H1 (cell line): ENCODE measurements at regions not wholly inside any gene's neighbourhood (a gene's known extent, or its start where the extent isn't known, plus 50 kb on each side); places are given as distances from the start of the nearest gene placed in this dataset.

Experiments
- CTCF ChIA-PET: fragments of 300-600 bp; sonication (Branson Sonifier 250); formaldehyde crosslinking; loops from one replicate; lab custom pipeline; 2021; ENCODE audit not compliant: partially characterized antibody; lab: Charles Lee
- POLR2A ChIA-PET: fragments of 300-600 bp; sonication (Branson Sonifier 250); formaldehyde crosslinking; loops from one replicate; lab custom pipeline; 2021; ENCODE audit warnings: inconsistent platforms; ENCODE audit not compliant: partially characterized antibody; lab: Charles Lee
- DNase-seq, 2 experiments: peaks; one replicate each; pipeline versions ENCODE4 v3.0.0 to v3.0.0-alpha.2; 2010 to 2022; ENCODE audit warnings: low spot score in 2 of 2, low read depth in 1 of 2, mixed read lengths in 1 of 2
- FAIRE-seq: peaks from 2 replicates; lab custom pipeline; 2011; peaks lifted over from hg19 to GRCh38; lab: Jason Lieb, UNC
- H2AFZ ChIP-seq: 2 replicates; pipeline ENCODE4 v1.8.1; 2012; ENCODE audit warnings: low read length, inconsistent platforms
- H2AK5ac ChIP-seq: 2 replicates; pipeline ENCODE4 v1.6.1; 2013; ENCODE audit warnings: low read depth, low read length
- H2BK120ac ChIP-seq: replicated peaks from 2 replicates; pipeline ENCODE3; 2013; ENCODE audit warnings: low read depth, low read length, inconsistent platforms
- H2BK12ac ChIP-seq: 2 replicates; pipeline ENCODE4 v1.6.1; 2013; ENCODE audit warnings: low read depth, low read length
- H2BK15ac ChIP-seq: 2 replicates; pipeline ENCODE4 v1.6.1; 2013; ENCODE audit warnings: low read length
- H2BK20ac ChIP-seq: 2 replicates; pipeline ENCODE4 v1.6.1; 2013; ENCODE audit warnings: low read length
- H2BK5ac ChIP-seq: 2 replicates; pipeline ENCODE4 v1.6.1; 2013; ENCODE audit warnings: low read depth, low read length
- H3K14ac ChIP-seq: 2 replicates; pipeline ENCODE4 v1.6.1; 2013; ENCODE audit warnings: inconsistent platforms; ENCODE audit not compliant: insufficient read length
- H3K18ac ChIP-seq: 2 replicates; pipeline ENCODE4 v1.6.1; 2013; ENCODE audit warnings: low read length; ENCODE audit errors: extremely low read depth
- H3K23ac ChIP-seq: 2 replicates; pipeline ENCODE4 v1.6.1; 2013; ENCODE audit warnings: inconsistent platforms; ENCODE audit not compliant: insufficient read length
- H3K23me2 ChIP-seq: 2 replicates; pipeline ENCODE4 v1.6.1; 2013; ENCODE audit warnings: low read depth, low read length
- H3K27ac ChIP-seq: 2 replicates; pipeline ENCODE4 v1.6.1; 2011; ENCODE audit warnings: low read depth, low read length, inconsistent platforms
- H3K27me3 ChIP-seq, 4 experiments: replicated peaks in 1 of 4; 1 replicate in 1 of 4; 2 replicates in 3 of 4; pipeline versions ENCODE4 v1.6.1 to v1.8.1; 2011 to 2013; ENCODE audit warnings: low read length in 3 of 4, mild to moderate bottlenecking in 3 of 4, inconsistent platforms in 2 of 4, mixed read lengths in 2 of 4, moderate library complexity in 1 of 4; ENCODE audit not compliant: control insufficient read depth in 3 of 4, insufficient read depth in 3 of 4; ENCODE audit errors: extremely low read depth in 1 of 4
- H3K36me3 ChIP-seq, 4 experiments: 2 replicates each; pipeline versions ENCODE4 v1.6.1 to v1.8.1; 2011 to 2013; ENCODE audit warnings: mild to moderate bottlenecking in 4 of 4, low read length in 3 of 4, moderate library complexity in 2 of 4, control low read depth in 1 of 4, inconsistent platforms in 1 of 4; ENCODE audit not compliant: insufficient read depth in 4 of 4, control insufficient read depth in 2 of 4
- H3K4ac ChIP-seq: replicated peaks from 2 replicates; pipeline ENCODE3; 2013; ENCODE audit warnings: low read length, low read depth, mixed read lengths, inconsistent platforms; ENCODE audit not compliant: insufficient read length
- H3K4me1 ChIP-seq, 4 experiments: replicated peaks in 1 of 4; 1 replicate in 1 of 4; 2 replicates in 3 of 4; pipeline versions ENCODE4 v1.6.1 to v1.8.1; 2011 to 2013; ENCODE audit warnings: low read length in 3 of 4, inconsistent platforms in 2 of 4, mixed read lengths in 1 of 4; ENCODE audit not compliant: insufficient read depth in 4 of 4, control insufficient read depth in 3 of 4
- H3K4me2 ChIP-seq, 2 experiments: 2 replicates each; pipeline versions ENCODE4 v1.6.1 to v1.8.1; 2011 to 2013; ENCODE audit warnings: low read depth in 2 of 2, low read length in 2 of 2, control low read depth in 1 of 2, inconsistent platforms in 1 of 2, mild to moderate bottlenecking in 1 of 2; ENCODE audit not compliant: insufficient read depth in 1 of 2
- H3K4me3 ChIP-seq, 4 experiments: fragments of 200-600, 300-600 bp in 1 of 4; sonication (generic), shearing (Covaris generic), sonication (Bioruptor Twin) in 1 of 4; 2 replicates each; pipeline versions ENCODE4 v1.5.1 to v1.8.1; 2011 to 2016; ENCODE audit warnings: low read length in 4 of 4, low read depth in 3 of 4, control low read depth in 2 of 4, inconsistent platforms in 2 of 4, mild to moderate bottlenecking in 2 of 4, mixed read lengths in 1 of 4, moderate library complexity in 1 of 4; ENCODE audit not compliant: insufficient read depth in 2 of 4; ENCODE audit errors: extremely low read depth in 1 of 4
- H3K56ac ChIP-seq: replicated peaks from 2 replicates; pipeline ENCODE3; 2013; ENCODE audit warnings: low read depth, mild to moderate bottlenecking, mixed read lengths, low read length, inconsistent platforms; ENCODE audit not compliant: insufficient read length
- H3K79me1 ChIP-seq: 2 replicates; pipeline ENCODE4 v1.6.1; 2013; ENCODE audit warnings: low read depth, low read length, control low read depth
- H3K79me2 ChIP-seq, 2 experiments: 2 replicates each; pipeline versions ENCODE4 v1.6.1 to v1.8.1; 2012 to 2013; ENCODE audit warnings: low read length in 2 of 2, mild to moderate bottlenecking in 2 of 2, inconsistent platforms in 1 of 2; ENCODE audit not compliant: insufficient read depth in 2 of 2, control insufficient read depth in 1 of 2
- H3K9ac ChIP-seq, 4 experiments: replicated peaks in 1 of 4; 1 replicate in 1 of 4; 2 replicates in 3 of 4; pipeline versions ENCODE4 v1.6.1 to v1.8.1; 2011 to 2013; ENCODE audit warnings: low read depth in 3 of 4, low read length in 3 of 4, control low read depth in 2 of 4, mild to moderate bottlenecking in 2 of 4, moderate library complexity in 2 of 4, inconsistent platforms in 1 of 4; ENCODE audit errors: extremely low read depth in 1 of 4
- H3K9me3 ChIP-seq, 2 experiments: 2 replicates each; pipeline versions ENCODE4 v1.6.1 to v1.8.1; 2012 to 2013; ENCODE audit warnings: mild to moderate bottlenecking in 2 of 2, moderate library complexity in 2 of 2, control low read depth in 1 of 2, inconsistent platforms in 1 of 2, low read depth in 1 of 2, low read length in 1 of 2, mixed read lengths in 1 of 2; ENCODE audit not compliant: insufficient read depth in 2 of 2
- H4K20me1 ChIP-seq, 2 experiments: replicated peaks in 1 of 2; 2 replicates each; pipeline versions ENCODE3 to v1.8.1; 2011 to 2013; ENCODE audit warnings: inconsistent platforms in 2 of 2, low read length in 2 of 2, mild to moderate bottlenecking in 1 of 2; ENCODE audit not compliant: insufficient read depth in 2 of 2, control insufficient read depth in 1 of 2
- H4K5ac ChIP-seq: 2 replicates; pipeline ENCODE4 v1.6.1; 2013; ENCODE audit warnings: low read length, low read depth, mixed read lengths, inconsistent platforms; ENCODE audit not compliant: insufficient read length
- H4K8ac ChIP-seq: 2 replicates; pipeline ENCODE4 v1.8.0; 2013; ENCODE audit warnings: mild to moderate bottlenecking, moderate library complexity, low read length, inconsistent platforms; ENCODE audit not compliant: insufficient read depth; ENCODE audit errors: extremely low read depth
- H4K91ac ChIP-seq: replicated peaks from 2 replicates; pipeline ENCODE3; 2013; ENCODE audit warnings: low read length, mixed read lengths, inconsistent platforms; ENCODE audit not compliant: insufficient read length
- CBX8 ChIP-seq: fragments of 300-800, 300-1000 bp; sonication (generic); IDR thresholded peaks from 2 replicates; pipeline ENCODE4 v1.7.1; 2016; ENCODE audit warnings: low read depth, low read length, borderline replicate concordance
- MAFK ChIP-seq: IDR thresholded peaks from 2 replicates; pipeline ENCODE4 v1.6.1; 2012; ENCODE audit warnings: low read depth, mild to moderate bottlenecking, improper control_type of control experiment, low read length
- POLR2A ChIP-seq, 2 experiments: IDR thresholded peaks; 1 replicate in 1 of 2; 2 replicates in 1 of 2; pipeline ENCODE4 v1.6.1; 2011; ENCODE audit warnings: low read depth in 2 of 2, low read length in 2 of 2, mild to moderate bottlenecking in 2 of 2; ENCODE audit errors: control extremely low read depth in 1 of 2
- RNF2 ChIP-seq: fragments of 200-900, 300-1000 bp; sonication (generic); IDR thresholded peaks from 2 replicates; pipeline ENCODE4 v1.7.1; 2016; ENCODE audit warnings: borderline replicate concordance, low read depth, mild to moderate bottlenecking, antibody characterized with exemption, low read length; ENCODE audit not compliant: poor library complexity, severe bottlenecking; ENCODE audit errors: missing control alignments
- SRF ChIP-seq: IDR thresholded peaks from 2 replicates; pipeline ENCODE4 v1.6.1; 2011; ENCODE audit warnings: mild to moderate bottlenecking, low read depth, low read length, moderate library complexity
- WGBS, 2 experiments: shearing (Covaris generic) in 1 of 2; methylation state at CpG; one replicate each; pipeline versions ENCODE4 v1.1.6 to v1.1.7; 2013 to 2015; ENCODE audit warnings: low lambda C conversion rate in 2 of 2, mixed read lengths in 2 of 2, inconsistent platforms in 1 of 2, low coverage in 1 of 2, missing lambda C conversion rate in 1 of 2; ENCODE audit not compliant: insufficient replicate concordance in 2 of 2, insufficient coverage in 1 of 2, insufficient read length in 1 of 2; ENCODE audit errors: extremely low coverage in 1 of 2, missing lambda C conversion rate in 1 of 2; 5-methylcytosine and 5-hydroxymethylcytosine counted together

DNA sequence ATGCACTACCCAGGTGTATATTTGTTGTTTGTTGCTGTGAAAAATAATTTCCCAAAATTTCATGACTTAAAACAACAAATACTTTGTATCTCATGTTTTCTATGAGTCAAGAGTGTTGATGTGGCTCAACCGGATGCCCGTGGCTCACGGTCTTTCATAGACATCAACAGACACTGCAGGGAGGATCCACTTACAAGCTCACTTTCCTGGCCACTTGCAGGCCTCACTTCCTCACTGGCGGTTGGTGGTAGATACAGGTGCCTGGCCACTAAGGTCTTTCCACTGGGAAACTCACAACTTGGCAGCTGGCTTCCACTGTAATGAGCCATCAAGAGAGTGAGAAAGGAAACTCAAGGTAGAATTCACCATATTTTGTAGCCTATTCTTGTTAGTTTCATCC is 662.9 kb downstream of the IRS1 start:
- H3K4me1 ChIP-seq = peaks cover 0 to 5% (median 2%) of the 10 kb centered on the region in 4 experiments; a peak in 2 of 7 replicates
- H4K91ac ChIP-seq = no peak overlapping the region
- CTCF ChIA-PET = no interaction called here
- H2AFZ ChIP-seq = no peak overlapping the region
- H3K9ac ChIP-seq = no peak overlapping the region
- H4K5ac ChIP-seq = no peak overlapping the region
- no peaks in the 10 kb centered on the region for H3K23me2 ChIP-seq
- no peak overlapping the region for H3K4ac ChIP-seq
- H3K56ac ChIP-seq = no peak overlapping the region
- no peak overlapping the region for H3K27ac ChIP-seq
- H2BK20ac ChIP-seq = 0 out of 2 replicates have a peak overlapping the region, but pooled peaks have one; percentile 5
- no peaks in the 10 kb centered on the region for H3K79me2 ChIP-seq
- H4K20me1 ChIP-seq = no peaks in the 10 kb centered on the region
- H3K4me2 ChIP-seq = no peak overlapping the region
- H2AK5ac ChIP-seq = no peak overlapping the region
- no peaks in the 10 kb centered on the region for H3K27me3 ChIP-seq
- no peaks in the 10 kb centered on the region for H3K9me3 ChIP-seq
- no peak overlapping the region for H4K8ac ChIP-seq
- no peaks in the 10 kb centered on the region for H3K79me1 ChIP-seq
- no peak overlapping the region for H3K14ac ChIP-seq
- no peak overlapping the region for H2BK15ac ChIP-seq
- TF ChIP-seq SRF (no peak), CBX8 (no peak), MAFK (no peak), RNF2 (no peak), POLR2A (IDR thresholded peaks at IDR 0.05; ENCODE audit: control extremely low read depth in 1 of 2, low read depth in 2 of 2, low read length in 2 of 2) (no peak)
- POLR2A ChIA-PET = no interaction called here
- 96% methylated on average over 4 of the region's 4 CpGs; no CpG with 5 or more reads in 1 of the 2 experiments for WGBS, 2 experiments
- H2BK120ac ChIP-seq = no peak overlapping the region
- H3K36me3 ChIP-seq = no peaks in the 10 kb centered on the region
- no peak overlapping the region for H3K18ac ChIP-seq
- H3K4me3 ChIP-seq = no peak overlapping the region
- no peak for DNase-seq
- no peak overlapping the region for H3K23ac ChIP-seq
- no peak for FAIRE-seq
- no peak overlapping the region for H2BK5ac ChIP-seq
- no peak overlapping the region for H2BK12ac ChIP-seq
